NCI-H2171 (cell line): ENCODE measurements at regions not wholly inside any gene's neighbourhood (a gene's known extent, or its start where the extent isn't known, plus 50 kb on each side); places are given as distances from the start of the nearest gene placed in this dataset.
"Not testable (repeated sequence)": the region's sequence is repeated elsewhere in the genome, so short reads cannot be mapped to it uniquely, and the experiment has no call there.

ENCODE experiments used
- DNase-seq: peaks from one replicate; lab custom pipeline; 2025; lab: John Stamatoyannopoulos, UW

DNA sequence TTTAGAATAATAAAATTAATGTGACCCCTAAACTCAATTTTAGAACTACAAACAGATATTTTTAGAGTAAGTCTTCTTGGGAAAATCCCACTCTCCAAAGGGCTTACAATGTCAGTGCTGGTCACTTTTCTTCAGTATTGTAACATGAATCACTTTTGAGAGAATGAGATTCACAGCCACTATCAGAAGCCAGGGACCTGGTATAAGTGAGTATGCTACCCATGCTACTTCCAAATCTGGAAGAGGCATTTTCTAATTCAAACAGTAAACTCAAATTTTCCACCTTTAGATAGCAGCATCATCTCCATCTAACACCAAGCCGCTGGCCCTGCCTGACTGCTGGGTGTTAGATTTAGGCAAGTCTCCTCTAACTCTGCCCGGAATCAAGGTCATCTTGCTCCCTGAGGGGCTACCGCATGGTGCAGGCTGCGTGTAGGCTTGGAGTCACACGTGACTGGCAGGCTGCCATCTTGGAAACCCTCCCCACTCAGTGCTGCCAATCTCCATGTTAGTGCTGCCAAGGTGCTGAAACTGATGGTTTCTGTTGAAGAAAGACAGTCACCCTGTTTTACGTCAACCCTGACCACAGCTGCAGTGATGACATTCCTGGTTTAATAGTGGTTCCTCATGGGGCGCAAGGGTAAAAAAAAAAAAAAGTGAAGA is 882.9 kb upstream of the B3GALT2 start:
- no peak for DNase-seq

DNA sequence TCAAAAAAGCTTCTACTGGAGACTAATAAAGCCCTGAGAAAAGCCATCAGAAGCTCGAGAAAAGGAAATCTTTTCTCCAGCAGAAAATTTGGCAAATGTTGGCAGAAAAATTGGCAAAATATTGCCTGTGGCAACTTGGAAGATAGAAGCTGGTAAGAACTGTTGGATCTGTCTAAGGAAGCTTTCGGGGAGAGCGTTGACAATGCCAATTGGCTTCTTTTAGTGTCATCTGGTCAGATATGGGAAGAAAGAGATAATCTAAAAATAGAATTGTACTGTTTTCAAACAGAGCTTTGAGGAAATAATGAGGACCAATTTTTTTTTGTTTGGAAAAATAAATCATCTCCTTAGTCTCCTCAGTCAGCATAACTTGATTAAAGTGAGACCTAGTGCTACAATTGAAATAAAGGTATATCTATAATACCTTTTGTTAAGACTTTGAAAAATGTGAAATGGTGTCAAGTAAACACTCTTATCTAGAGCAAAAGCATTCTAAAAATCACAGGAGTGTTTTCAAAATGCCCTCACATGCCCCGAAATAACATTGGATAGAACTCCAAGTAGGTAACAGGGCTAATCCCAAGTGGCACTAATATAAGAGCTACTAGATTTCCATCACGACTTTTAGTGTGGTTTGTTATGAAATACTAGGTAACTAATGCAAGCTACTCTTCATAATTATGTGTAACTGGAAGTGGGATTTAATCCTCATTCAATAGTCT is 882.2 kb upstream of the B3GALT2 start:
- DNase-seq, result no peak

DNA sequence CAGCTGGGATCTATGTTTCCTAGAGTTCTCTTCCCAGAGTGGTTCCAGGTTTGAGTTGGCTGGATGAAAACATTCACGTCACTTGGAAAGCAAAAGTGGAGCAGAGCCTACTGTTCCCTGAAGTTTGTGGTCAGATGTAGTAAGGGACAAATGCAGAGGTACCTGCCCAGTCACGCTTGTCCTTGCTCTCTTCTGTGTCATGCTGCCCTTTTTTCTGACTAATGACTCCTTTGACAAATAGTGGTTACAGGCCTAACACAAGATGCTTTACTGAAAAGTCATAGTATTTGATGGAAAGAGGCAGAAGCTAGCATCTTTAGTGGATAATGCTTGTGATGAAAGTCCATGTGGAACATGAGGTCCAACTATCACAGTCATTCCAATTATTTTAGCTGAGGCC is 881.4 kb upstream of the B3GALT2 start:
- DNase-seq, result no peak

DNA sequence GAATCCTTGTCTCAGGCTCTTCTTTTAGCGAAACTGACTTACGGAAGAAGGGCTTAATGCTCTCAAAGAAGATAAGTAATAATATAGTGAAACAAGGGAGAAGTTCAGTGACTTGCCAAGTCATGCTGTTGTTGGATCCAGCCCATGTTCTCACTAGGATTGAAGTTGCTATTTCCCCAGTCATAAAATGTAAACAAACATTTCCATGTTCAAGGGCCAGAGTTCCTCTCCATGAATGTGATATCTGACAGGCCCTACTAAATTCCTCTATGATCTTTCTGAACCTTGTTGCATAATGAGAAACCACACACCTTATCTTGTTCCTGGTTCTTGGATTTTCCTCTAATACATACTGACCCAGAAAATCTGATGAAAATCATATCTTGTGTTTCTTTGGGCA is 876.5 kb upstream of the B3GALT2 start:
- no peak for DNase-seq

DNA sequence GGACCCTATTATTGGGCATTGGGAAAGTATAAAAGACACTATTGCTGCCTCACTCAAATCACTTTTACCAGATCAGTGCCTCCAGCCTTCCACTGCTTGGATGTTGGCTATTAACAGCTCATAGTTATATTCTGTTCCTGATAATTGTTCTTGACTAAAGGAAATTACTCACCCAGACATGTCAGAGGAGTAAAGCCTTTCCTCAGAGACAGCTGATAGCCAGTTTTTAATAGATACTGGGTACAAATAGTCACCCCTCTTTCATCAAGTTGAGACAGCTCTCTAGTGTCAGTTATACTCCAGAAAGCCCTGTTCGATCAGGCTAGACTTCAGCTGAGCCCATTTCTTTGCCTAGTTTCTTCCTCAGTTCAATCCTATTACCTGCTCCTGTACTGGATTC is 876.1 kb upstream of the B3GALT2 start:
- no peak for DNase-seq

DNA sequence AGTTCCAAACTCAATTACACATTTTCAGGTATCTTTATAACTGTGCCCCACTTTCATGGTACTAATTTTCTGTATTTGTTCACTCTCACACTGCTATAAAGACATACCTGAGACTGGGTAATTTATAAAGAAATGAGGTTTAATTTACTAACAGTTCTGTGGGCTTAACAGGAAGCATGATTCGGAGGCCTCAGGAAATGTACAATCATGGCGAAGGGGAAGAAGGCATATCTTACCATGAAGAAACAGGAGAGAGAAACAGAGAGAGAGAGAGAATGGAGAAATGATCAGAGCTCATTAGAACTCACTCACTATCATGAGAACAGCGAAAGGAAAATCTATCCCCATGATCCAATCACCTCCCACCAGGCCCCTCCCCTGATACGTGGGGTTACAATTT is 874.1 kb upstream of the B3GALT2 start:
- no peak for DNase-seq

DNA sequence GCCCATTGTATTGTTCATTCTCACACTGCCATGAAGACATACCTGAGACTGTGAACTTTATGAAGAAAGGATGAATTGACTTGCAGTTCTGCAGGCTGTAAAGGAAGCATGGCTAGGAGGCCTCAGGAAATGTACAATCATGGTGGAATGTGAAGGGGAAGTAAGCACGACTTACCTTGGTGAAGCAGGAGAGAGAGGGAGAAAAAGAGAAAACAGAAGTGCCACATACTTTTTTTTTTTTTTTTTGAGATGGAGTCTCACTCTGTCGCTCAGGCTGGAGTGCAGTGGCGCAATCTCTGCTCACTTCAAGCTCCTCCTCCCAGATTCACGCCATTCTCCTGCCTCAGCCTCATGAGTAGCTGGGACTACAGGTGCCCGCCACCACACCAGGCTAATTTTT is 871.9 kb upstream of the B3GALT2 start:
- not testable (repeated sequence) for DNase-seq

DNA sequence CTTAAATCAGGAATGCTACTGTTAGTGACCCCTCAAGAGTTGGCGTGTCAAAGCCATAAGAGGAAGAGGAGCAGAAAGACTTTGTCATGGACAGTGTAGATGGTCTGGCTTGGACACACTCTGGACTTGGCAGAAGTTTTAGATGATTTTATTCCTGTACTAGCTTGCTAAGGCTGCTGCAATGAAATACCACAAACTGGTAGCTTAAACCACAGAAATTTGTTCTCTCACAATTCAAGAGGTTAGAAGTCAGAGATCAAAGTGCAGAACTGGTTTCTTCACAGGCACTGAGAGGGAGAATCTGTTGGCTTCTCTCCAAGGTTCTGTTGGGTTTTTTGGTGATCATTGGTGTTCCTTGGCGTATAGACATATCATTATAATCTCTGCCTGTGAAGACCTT is 869.8 kb upstream of the B3GALT2 start:
- no peak for DNase-seq

DNA sequence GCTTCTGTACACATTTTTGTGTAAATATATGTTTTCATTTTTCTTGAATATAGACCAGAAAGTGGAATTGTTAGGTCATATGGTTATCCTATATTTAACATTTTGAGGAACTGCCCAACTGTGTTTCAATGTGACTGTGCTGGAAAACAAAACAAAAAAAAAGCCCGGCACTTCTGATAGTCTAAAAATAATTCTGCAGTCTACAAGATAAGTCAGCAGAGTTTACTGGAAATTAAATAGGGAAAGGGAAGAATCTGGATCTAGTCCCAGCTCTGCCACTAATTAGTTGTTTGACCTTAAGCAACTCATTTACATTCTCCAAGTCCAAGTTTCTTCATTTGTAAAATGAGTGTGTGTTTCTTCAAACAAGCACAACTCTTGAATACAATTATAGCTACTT is 869.1 kb upstream of the B3GALT2 start:
- no peak for DNase-seq

DNA sequence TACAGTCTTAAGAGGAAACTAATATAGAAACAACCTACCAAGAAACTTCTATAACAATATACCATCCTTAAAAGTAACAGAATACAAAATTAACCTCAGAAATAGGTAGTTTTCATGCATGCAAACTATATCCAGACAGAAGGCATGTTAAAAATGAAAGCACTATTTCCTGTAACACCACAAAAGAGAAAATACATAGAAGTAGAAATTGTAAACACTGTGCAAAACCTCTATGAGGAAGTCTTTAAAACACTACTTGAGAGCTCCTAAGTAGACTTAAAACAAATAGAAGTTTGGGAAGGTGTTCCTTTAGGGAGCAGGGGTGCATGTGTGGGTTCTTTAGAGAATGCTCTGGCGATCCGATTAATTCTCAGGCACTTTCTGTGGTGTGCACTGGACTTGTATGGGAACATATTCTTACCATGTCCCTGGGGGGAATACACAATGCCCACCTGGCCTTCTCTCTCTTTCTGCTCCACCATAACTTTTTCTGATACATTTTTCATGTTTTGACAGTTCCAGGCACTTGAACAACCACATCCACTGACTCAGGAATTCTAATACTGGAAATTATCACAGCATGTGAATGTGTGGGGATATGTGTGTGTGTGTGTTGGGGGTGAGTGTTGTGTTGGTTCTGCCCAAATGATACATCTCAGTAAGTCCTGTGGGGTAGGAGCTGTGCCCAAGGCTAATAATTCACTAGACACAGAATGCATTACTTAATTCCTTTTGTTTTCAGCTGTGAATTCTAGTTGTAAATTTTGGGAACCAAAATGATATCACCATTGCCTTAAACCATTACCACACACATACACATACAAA is 866.3 kb upstream of the B3GALT2 start:
- DNase-seq, result no peak

DNA sequence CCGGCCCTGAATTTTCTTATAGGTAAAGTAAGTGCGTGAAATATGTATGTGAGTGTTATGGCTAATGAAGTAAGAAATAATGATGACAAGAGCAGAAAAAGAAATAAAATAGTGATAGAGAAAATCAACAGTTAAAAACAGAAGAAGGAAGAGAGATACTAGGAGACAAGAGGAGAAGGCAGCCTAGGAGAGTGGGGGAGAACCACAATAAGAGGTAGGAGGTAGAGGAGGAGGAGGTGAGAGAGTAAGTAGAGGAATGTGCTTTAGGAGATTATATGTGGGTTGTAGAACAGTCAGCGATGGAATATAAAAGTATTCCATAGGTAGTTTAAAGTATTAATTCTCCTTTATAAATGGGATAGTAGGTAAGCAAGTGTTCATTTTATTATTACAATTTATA is 861.5 kb upstream of the B3GALT2 start:
- no peak for DNase-seq

DNA sequence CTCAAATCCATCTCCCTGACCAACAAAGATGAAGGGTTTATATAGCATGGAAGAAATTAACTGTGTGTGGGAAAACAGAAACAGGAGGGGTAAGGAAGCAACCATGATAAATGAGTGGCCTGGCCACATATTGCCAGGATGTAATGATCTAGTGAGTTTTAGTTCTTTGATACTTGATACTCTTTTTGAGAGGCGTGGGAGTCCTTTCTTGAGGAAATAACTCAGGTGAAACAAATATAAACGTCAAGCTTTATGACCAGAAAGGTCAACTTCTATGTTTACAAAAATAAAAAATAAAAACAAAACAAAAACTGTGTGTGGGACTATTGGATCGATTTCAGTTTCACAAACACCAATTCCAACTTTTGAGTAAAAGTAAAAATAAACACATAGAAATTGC is 860.8 kb upstream of the B3GALT2 start:
- no peak for DNase-seq

DNA sequence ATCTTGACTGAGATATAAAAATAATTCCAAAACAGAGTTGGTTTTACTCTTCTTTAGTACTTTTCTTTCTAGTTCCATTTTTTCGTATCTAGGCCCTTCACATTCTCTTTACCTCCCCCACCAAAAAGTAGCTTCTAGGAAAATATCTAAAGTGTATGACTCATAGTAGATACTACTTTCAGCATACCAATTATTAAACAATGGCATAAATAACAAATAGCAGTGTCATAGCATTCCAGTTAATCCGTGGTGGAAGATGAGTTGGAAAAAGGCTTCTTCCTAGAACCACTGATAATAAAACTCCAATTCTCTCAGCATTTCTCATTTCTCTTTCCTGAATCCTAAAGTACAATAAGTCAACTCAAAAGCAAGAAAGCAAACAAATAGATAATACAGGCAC is 859.0 kb upstream of the B3GALT2 start:
- DNase-seq, result no peak

DNA sequence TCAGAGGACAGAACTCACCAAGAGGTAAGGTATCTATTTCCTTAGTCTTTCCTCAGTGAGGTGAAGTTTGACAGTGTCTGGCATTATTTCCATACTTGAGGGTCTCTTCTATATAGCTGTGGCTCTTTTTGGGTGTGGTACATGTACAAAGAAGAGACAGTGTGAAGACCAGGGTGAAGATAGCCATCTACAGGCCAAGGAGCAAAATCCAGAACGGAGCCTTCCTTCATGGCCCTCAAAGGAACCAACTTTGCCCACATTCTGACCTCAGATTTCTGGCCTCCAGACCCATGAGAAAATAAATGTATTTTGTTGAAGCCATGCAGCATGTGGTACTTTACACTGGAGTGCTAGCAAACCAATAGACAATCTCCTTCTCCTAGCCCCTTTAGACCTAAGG is 858.5 kb upstream of the B3GALT2 start:
- no peak for DNase-seq

DNA sequence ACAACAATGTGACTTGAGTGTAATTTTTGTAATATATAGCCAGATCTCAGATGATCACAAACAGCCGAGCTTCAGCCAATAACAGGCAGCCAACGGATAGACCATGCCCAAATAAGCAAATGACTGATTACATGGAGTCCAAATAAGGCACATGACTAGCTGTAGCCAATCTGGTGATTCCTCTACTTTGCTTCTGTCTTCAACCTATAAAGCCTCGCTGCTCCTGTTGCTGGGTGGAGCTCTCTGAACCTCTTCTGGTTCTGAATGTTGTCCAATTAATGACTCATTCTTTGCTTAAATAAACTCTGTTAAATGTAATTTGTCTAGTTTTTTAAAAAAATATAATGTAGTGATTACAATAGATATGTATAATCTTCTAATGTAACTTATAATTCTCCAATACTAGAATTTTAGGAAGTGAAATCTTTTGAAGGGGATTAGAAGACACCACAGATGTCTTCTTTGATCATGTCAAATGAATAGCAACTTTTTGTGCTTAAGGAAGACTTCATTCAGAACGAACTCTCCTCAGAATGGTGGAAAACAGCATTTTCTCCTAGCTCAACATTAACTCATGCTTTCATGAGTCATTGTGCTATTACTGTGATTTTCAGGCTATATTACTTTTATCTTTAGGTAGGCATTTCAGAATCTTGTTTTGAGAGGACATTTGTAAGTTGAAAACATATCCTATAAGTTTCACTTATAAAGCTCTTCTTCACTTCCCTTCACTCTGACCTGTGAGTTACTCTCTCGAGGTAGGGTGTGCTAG is 857.8 kb upstream of the B3GALT2 start:
- DNase-seq, result no peak

DNA sequence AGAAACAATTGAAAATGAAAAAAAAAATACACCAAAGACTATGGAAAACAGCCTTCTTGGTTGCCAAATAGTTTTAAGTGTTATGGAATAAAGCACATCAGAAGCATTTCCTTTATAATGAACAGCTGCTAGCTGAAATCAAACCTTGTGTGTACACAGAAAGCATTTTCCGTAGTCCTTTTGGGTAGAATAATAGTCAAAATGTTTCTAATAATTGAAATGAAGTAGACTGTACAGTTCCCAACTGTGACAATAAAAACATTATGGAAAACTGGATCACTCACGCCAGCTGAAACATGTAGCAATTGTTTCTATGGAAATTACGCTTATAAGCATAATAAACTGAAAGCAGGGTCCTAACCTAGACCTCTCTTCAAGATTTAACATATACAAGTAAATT is 856.3 kb upstream of the B3GALT2 start:
- DNase-seq, result no peak

DNA sequence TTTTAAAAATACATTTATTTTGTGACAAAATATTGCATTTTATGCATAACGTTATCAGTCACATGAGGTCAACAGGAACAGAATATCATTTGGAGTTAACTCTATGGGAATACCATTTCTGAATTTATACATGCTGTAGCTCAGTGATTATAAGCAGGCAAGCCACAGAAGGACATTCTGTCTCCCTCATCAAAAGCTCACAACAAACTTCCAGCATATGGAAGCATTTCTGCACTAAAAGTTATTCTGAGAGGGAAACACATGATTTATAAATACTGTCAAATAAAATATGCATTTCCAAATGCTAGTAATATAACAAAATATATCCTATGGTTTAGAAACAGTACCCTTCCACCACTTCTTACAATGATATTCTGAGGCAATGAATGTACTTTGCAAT is 854.1 kb upstream of the B3GALT2 start:
- DNase-seq, result no peak

DNA sequence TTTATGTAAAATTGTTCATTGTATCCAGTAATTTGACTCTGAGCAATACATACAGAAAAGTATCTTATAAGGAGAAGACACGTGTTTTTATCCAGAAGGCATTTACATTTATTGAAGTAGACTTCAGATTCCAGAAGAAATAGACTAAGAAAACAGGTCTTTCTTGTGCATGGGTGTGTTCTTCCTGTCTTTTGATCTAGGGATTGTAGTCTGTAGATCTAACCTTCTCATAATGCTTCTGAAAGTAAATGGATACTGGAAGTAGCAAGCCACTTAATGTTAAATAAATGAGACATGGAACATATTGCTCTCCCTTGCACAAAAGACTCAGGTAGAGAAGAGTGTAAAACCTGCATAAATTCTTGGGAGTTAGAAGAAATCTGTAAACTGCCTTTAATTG is 853.2 kb upstream of the B3GALT2 start:
- no peak for DNase-seq

DNA sequence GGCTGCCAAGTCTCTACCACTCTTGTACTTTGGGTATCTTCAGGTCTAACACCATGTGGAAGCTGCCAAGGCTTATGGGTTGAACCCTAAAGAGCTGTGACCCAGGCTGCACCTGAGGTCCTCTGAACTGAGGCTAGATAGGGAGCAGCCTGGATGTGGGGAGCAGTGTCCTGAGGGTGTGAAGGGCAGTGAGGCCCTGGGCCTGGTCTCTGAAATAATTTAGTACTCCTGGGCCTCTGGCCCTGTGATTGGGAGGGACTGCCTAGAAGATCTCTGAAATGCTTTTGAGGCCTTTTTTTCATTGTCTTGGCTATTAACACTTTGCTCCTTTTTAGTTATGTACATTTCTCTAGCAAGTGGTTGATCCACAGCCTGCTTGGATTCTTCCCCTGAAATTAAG is 847.2 kb upstream of the B3GALT2 start:
- no peak for DNase-seq

DNA sequence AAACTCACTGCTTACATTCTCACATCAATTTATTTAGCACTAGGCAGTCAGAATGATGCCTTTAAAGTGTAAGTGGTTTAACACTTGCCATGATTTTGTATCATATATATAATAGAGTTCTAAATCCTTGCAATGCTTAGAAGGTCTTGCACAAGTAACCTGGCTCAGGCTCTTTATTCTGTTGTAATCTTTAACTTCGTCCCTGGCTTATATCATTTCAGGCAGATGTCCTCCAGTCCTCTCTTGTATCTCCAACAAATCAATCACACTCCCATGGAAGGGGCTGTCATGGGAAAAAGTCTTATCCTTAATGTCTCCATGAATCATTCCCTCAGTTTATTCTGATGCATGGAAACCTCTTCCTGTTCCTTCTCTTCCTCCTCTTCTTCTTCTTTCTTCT is 841.6 kb upstream of the B3GALT2 start:
- DNase-seq, result no peak

DNA sequence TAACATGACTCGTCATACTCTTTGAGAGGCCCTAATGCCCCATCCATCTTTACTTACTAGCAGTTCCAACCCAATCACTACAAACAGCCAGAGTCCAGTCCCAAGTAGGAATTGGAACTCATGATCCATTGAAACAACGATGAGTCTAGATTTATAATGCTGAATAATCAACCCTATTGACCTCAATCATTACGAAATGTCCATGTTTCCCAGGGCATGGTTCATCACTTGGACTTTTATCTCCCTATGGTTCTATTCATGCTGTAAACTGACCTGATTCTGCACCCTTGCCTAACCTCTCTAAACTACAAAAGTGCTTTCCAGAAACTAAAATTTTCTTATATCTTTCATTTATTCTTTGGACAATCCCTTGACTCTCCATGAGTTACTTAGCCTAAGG is 840.0 kb upstream of the B3GALT2 start:
- DNase-seq, result no peak

DNA sequence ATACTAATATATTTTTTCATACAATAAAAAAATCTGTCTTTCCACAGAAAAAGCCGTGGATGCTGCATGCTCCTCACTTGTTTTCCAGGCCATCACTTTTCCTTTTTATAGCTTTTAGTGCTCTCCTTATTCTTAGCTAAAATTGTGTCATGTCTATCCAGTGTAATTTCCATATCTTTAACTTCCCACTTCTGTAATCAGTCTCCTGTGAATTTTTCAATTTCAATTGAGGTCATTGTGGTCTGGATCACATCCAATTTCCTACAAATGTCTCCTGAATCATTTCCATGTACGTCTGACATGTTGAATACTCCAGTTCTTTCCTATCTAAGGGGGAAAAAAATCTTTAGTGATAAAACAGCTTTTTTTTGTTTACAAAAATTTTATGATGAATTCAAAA is 838.2 kb upstream of the B3GALT2 start:
- DNase-seq, result no peak
